HG02610 (cell line): ENCODE measurements at regions not wholly inside any gene's neighbourhood (a gene's known extent, or its start where the extent isn't known, plus 50 kb on each side); places are given as distances from the start of the nearest gene placed in this dataset.
A peak's percentile ranks its signal among the peaks of the same experiment; 100 is the strongest.

ENCODE experiments used
- ATAC-seq: cut with Tn5 transposase; IDR thresholded peaks from one replicate; pipeline ENCODE4 v1.9.1; 2021; ENCODE audit warnings: mild to moderate bottlenecking, moderate library complexity; ENCODE audit not compliant: unreplicated experiment

- ATAC-seq = no peak
Measured at GRCh38 chr13:90156390-90156789, 1191.1 kb upstream of the MIR17HG start.

DNA sequence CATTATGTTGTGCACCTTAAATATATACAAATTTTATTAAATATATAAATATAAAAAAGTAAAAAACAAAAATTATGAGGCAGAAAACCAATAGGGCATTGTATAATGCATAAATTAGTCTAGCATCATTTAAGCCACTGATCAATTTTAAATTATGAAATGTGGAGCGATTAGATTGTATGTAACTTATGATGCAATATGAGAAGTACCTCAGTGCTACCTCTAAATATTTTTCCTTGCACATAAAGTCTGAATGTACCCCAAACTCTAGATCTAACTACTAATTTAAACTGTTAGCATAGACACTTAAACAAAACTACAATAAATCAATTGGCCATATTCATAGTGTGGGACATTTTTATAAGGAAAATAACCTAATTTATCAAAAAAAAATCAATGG lies 1178.5 kb upstream of the MIR17HG start:
- ATAC-seq = no peak

- ATAC-seq = no peak
Measured at GRCh38 chr13:90170208-90170607, 1177.3 kb upstream of the MIR17HG start.

- no peak for ATAC-seq
Measured at GRCh38 chr13:90171649-90172048, 1175.8 kb upstream of the MIR17HG start.

DNA sequence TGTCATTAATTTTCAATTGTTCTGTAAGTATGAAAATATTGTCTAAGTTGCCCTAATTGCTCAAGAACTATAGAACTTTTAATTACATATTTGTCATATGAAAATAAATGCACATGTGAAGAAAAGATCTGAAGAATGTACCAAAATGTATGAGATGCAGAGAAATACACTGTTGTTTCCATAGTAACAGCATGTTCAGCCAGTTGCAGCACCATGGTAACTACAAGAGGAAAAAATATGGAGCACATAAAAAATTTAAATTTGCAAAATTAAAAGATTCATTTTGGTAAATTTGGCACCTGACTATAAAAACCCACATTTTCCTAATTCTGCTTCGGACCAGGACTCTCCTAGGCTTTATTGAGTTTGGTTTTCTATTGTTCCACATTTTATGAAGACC lies 1170.0 kb upstream of the MIR17HG start:
- no peak for ATAC-seq

GRCh38 chr13:90184355-90184754 lies 1163.1 kb upstream of the MIR17HG start:
- no peak for ATAC-seq

- ATAC-seq = no peak
Measured at GRCh38 chr13:90185734-90186133, 1161.8 kb upstream of the MIR17HG start.

DNA sequence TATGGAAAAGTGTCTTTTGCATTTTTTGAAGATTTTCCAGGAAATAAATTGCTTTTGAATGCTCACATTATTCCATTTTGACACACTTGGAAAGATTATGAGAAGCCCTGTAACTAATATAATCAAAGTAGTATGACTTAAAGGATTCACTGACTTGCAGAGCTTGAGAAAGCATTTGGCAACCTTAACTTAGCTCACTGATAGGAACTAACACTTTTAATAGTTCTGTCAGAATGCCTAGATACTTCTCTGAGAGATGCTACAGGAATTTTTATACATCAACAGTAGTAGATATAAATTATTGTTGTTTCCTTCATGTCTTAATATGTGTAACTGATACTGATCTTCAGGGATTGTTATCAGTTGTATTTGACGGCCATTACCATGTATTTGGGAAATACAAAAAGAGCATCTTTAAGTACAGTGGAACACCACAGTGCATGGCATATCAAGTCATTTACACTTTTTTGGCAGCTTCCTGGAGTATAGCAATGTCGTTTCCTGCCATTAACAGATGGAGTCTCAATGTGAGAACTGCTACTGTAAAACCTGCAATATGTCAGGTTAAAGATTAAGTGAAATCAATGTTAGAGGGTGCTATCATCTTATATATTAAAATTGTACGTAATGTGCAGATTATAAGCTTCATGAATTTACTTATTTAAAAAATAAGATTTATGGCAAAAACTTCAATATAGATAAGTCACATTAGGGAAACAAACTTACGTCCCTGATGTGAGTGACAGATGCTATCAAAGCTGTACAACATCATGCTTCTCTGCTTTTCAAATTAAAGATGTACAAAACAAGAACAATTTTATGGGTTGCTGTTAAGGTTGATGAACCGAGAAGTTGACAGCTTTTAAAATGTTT lies 1159.8 kb upstream of the MIR17HG start:
- no peak for ATAC-seq

DNA sequence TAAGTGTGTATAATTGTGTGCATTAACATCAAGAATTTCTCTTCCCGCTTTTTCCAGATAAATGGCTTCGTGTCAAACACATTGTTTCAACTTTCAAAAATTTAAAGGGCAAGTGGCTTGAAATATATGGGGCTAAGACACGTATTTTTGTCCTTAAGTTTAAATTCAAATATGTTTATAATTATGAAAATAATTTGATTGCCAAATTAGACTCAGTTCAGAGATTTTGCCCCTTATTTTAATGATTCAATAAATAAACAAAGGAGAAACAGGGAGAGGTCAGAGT lies 1159.2 kb upstream of the MIR17HG start:
- ATAC-seq = no peak

DNA sequence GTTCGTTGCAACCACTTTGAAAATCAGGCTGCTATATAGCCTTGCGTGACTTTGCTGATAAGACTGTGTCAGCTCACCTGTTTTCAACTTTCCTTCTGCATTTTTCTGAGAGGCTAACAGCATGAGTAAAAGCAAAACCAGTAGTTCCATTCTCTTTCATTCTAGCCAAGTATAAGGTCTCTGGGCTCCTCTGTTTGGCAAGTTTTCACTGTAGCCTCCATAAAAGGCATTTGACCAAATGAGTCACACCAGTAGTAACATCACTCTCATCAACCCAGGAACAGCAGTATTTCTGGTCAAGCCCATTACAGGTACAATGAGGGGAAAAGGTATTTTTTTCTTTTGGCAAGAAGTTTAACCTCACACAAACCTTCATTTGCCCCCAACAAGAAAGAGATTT lies 1149.8 kb upstream of the MIR17HG start:
- ATAC-seq = peak; percentile 83

DNA sequence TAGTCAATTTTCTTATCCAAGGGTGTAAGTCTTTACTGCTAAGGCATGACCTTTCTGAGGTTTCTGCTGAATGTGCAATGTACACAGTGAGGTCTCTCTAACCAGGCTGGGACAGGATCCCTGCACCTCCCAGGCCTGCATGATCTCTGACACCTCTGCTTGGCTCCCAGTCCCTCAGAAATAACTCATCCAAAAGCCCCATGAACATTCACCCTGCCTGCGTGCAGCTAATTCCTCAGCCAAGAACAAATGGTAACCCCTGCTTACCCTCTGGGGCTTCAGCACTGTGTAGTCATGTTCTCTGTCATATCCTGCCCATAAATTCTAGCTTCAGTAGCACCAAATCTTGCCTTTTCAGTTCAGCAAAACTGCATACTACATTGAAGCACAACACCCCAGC lies 1146.3 kb upstream of the MIR17HG start:
- ATAC-seq = no peak

GRCh38 chr13:90201676-90202460 lies 1145.6 kb upstream of the MIR17HG start:
- no peak for ATAC-seq

DNA sequence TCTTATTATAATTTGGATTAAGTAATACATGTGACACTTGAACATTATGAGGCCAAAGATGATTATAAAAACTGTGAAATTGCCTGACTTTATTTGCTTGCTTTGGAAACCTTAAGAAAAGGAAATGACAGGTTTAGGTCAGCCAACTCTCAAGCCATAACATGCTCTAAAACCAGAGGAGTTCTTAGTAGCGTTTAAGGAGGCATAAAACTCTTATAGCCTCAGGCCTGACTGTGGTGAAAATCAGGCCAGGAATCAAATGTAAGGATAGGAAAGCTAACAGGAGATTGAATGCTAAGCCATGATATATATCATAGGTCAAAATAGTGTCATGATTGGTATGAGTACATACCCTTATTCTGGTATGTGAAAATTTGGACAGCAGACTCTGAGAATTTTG lies 1142.4 kb upstream of the MIR17HG start:
- ATAC-seq = no peak

DNA sequence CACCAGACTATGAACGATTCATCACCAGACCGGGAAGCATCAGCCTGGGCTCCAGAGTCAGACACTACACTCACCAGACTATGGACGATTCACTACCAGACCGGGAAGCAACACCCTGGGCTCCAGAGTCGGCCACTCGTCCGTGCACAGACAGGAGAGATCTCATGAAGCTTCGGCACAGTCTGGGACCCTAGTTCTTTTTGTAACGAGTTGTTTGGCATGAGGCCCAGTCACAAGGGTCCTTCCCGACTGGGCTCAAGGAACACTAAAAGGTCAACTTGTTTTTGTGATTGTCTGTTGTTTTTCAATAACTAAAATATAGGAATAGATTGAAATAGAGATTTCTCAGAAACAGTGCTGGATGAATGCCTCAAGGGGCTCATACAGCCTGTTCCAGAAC lies 1141.6 kb upstream of the MIR17HG start:
- ATAC-seq = no peak

DNA sequence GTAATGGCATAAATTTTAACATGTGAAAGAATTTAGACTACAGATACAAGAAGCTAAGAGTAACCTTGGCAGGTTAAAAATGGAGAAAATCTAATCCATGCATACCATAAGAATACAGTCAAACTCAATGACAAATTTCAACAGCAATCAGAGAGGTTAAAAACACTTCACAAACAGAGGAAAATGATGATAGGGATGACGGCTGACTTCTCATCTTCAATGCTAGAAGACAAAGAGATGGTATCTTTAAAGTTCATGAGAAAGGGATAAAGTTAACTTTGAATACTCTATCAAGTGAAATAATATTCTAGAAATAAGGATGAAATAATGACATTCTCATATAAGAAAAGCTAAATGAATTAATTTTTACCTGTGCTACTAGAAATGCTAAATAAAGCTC lies 1130.2 kb upstream of the MIR17HG start:
- ATAC-seq = no peak

DNA sequence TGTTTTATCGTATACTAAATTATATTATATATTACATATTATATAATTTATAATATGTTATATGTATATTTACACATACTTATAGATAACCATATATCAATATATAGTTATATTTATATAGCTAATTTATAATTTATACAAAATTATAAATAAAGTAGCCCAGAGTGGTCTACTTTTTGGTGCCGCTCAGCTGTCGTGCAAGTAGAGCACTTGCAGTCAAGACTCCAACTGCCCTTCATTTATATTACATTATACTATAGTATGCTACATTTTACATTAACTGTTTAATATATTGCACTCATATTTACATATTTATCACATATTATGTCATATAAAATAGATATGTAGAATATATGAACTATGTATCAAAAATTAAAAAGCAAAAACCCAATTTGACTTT lies 1124.7 kb upstream of the MIR17HG start:
- ATAC-seq = no peak

DNA sequence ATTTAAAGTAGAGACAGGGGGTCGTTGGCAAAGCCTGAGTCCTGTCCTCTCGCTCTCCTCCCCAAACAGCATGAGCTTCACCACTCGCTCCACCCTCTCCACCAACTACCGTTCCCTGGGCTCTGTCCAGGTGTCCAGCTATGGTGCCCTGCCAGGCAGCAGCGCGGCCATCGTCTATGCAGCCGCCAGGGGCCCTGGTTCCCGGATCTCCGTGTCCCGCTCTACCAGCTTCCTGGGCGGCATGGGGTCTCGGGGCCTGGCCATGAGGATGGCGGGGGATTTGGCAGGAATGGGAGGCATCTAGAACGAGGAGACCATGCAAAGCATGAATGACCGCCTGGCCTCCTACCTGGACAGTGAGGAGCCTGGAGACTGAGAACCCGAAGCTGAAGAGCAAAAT lies 1117.2 kb upstream of the MIR17HG start:
- no peak for ATAC-seq

DNA sequence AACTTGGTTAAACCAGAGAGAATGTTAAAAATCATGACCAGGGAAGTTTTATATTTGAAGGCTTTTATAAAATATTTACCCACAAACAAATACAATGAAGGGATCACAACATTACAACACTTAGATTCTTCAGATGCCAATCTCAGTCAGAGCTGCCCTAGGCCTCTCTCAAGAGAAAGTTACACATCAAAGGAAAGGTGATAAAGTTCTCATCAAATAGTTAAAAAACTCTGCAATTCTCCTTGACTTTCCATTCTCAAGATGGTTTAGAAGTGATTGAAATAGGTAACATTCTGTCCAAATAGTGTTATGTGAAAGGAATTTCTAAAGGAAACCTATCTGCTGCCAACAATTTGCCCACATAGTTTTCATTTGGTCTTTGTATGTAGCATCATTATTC lies 1115.2 kb upstream of the MIR17HG start:
- no peak for ATAC-seq

DNA sequence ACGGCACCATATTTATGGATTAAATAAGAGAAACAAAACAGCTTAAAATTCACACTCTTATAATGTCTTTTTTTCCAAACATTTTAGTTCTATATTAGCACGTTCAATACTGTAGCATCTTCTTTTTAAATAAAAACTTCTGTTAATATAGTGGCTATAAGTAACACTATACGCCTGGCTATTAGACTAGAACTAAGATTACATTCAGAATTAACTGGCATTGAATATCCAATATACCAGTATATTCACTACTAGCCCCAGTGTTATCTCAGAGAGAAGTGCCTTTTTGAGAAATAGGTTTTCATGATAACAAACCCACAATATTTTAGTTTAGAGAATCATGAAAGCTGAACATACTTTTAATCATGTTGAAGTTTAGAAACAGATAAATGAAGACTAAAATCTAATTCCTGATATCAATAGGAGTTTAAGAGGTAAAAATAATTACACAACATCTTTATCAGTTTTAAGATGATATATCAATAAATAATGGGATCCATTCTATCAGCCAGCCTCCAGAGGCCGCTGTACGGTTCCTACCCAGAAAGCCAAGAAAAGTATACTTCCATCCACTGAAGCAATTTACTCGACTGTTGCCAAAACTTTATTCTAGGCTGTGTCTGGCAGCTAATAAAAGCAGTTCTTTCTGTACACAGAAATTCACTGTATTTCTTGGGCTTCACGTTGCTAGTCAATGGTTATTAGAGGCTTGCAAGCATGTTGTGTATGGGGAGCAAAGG lies 1113.4 kb upstream of the MIR17HG start:
- ATAC-seq = no peak

DNA sequence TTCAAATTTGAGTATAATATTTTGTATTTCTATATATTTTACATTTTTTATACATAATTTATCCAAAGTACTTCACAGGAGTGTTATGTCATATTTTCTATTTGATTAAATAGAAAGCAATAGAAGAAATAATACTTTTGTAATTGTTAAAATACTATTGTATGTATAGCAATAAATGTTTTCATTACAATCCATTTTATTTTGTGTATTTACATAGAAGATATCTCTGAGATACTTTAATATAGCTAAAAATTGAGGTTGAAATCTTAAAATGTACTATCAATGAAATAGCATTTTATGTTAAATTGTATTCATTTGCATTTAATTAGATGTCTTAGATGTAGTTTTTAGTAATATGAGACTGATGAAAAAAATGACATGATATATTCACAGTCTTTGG lies 1109.6 kb upstream of the MIR17HG start:
- no peak for ATAC-seq

DNA sequence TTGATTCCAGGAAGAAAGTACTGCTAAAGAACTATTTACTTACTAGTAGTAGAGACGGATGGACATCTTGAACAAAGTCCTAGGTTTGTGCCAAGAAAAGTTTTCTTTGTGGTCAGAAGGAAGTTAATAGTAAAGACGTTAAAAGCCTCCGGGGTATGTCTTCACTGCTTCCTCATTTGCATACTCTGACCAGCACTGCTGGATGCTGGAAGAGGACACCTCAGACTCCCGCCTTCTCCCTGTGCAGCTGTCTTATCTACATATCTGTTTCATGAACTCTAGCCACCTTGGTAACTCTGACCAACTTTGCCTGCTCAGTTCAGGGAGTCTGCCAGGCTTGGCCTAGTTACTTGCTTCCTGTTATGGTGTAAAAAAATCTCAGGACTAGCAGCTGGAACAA lies 1109.1 kb upstream of the MIR17HG start:
- ATAC-seq = no peak

- ATAC-seq = no peak
Measured at GRCh38 chr13:90239130-90239529, 1108.4 kb upstream of the MIR17HG start.
